ENCODE measurements at regions not wholly inside any gene's neighbourhood (a gene's known extent, or its start where the extent isn't known, plus 50 kb on each side); places are given as distances from the start of the nearest gene placed in this dataset.

GRCh38 chr4:123577225-123577906 lies 180.8 kb downstream of the SPRY1 start:
- no peak for DNase-seq

- DNase-seq: no peak
These were observed 181.9 kb downstream of the SPRY1 start for GRCh38 chr4:123578276-123579029.

- DNase-seq: no peak
These were observed 183.4 kb downstream of the SPRY1 start for GRCh38 chr4:123579961-123580360.

- DNase-seq: no peak
These were observed 184.5 kb downstream of the SPRY1 start for GRCh38 chr4:123580981-123581664.

GRCh38 chr4:123581802-123582201 lies 185.2 kb downstream of the SPRY1 start:
- no peak for DNase-seq

- no peak for DNase-seq
These were observed 186.4 kb downstream of the SPRY1 start for GRCh38 chr4:123583043-123583442.

- DNase-seq: no peak
These were observed 188.5 kb downstream of the SPRY1 start for GRCh38 chr4:123585111-123585510.

- no peak for DNase-seq
These were observed 191.4 kb downstream of the SPRY1 start for GRCh38 chr4:123587983-123588494.

- no peak for DNase-seq
These were observed 192.1 kb downstream of the SPRY1 start for GRCh38 chr4:123588631-123589241.

- DNase-seq: no peak
These were observed 192.7 kb downstream of the SPRY1 start for GRCh38 chr4:123589301-123589700.

- DNase-seq: no peak
These were observed 195.3 kb downstream of the SPRY1 start for GRCh38 chr4:123591875-123592274.

GRCh38 chr4:123593655-123594054 lies 197.1 kb downstream of the SPRY1 start:
- no peak for DNase-seq

- no peak for DNase-seq
These were observed 200.2 kb downstream of the SPRY1 start for GRCh38 chr4:123596805-123597204.

GRCh38 chr4:123597586-123597985 lies 201.0 kb downstream of the SPRY1 start:
- no peak for DNase-seq

- no peak for DNase-seq
These were observed 201.7 kb downstream of the SPRY1 start for GRCh38 chr4:123598331-123598730.

GRCh38 chr4:123599061-123599919 lies 202.7 kb downstream of the SPRY1 start:
- no peak for DNase-seq

- DNase-seq: peak; percentile 14
These were observed 203.6 kb downstream of the SPRY1 start for GRCh38 chr4:123599920-123600810.

GRCh38 chr4:123600987-123601904 lies 204.7 kb downstream of the SPRY1 start:
- DNase-seq: no peak

GRCh38 chr4:123602007-123602406 lies 205.4 kb downstream of the SPRY1 start:
- DNase-seq: no peak

GRCh38 chr4:123603165-123603564 lies 206.6 kb downstream of the SPRY1 start:
- no peak for DNase-seq
